Mesodermal cell (in vitro differentiated cells): ENCODE measurements at regions not wholly inside any gene's neighbourhood (a gene's known extent, or its start where the extent isn't known, plus 50 kb on each side); places are given as distances from the start of the nearest gene placed in this dataset.

Source experiments
- H3K27ac ChIP-seq: 2 replicates; pipeline ENCODE4 v1.7.0; 2013; ENCODE audit warnings: mild to moderate bottlenecking, low read depth, low read length, moderate library complexity; ENCODE audit not compliant: severe bottlenecking
- H3K36me3 ChIP-seq: 2 replicates; pipeline ENCODE4 v1.7.1; 2013; ENCODE audit warnings: mild to moderate bottlenecking, low read length, moderate library complexity; ENCODE audit not compliant: control insufficient read depth, insufficient read depth
- H3K4me1 ChIP-seq: one replicate; pipeline ENCODE4 v1.7.1; 2013; ENCODE audit warnings: mild to moderate bottlenecking, low read length; ENCODE audit not compliant: insufficient read depth, control insufficient read depth, poor library complexity, severe bottlenecking
- H3K4me3 ChIP-seq: 2 replicates; pipeline ENCODE4 v1.7.0; 2013; ENCODE audit warnings: low read length, control low read depth, mild to moderate bottlenecking; ENCODE audit not compliant: insufficient read depth, poor library complexity, severe bottlenecking; ENCODE audit errors: extremely low read depth
- H3K9me3 ChIP-seq: 2 replicates; pipeline ENCODE4 v1.7.1; 2013; ENCODE audit warnings: mild to moderate bottlenecking, low read length, moderate library complexity; ENCODE audit not compliant: control insufficient read depth
- WGBS, 2 experiments: methylation state at CpG; one replicate each; pipeline ENCODE4 v1.1.5; 2013; ENCODE audit warnings: missing lambda C conversion rate in 2 of 2; ENCODE audit not compliant: insufficient coverage in 2 of 2; 5-methylcytosine and 5-hydroxymethylcytosine counted together

DNA sequence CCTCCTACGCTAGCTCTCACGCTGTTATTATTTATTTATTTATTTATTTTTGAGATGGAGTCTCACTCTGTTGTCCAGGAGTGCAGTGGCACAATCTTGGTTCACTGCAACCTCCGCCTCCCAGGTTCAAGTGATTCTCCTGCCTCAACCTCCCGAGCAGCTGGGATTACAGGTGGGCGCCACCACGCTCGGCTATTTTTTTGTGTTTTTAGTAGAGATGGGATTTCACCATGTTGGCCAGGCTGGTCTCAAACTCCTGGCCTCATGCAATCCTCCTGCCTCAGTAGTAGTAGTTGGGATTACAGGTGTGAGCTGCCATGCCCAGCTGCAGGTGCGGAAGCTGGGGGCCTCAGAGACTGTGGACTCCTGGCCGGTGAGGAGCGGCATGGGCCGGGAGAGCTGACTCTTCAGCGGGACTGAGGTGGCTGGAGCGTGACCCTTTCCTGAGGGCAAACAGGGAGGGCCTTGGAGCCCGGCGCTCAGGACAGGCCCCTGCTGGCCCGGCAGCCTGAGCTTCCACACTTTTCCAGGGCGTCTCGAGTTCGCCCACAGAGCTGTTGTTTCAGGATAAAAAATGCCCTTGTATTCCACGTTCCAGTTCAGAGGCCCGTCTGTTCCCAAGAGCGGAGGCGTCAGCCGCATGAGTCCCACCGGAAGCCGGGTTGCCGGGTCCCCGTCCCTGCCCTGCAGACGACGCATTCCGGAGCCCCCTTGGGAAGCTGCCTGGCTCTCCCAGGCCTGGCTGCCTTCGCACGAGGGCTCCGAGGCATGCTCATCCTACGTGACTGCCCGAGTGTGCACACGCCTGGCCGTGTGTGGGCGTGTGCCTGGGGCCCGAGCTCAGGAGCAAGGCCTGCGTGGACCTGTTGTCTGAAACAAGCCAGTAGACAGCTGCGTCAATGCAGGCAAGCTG lies 126.2 kb downstream of the SIK1 start:
- 88 to 90% methylated on average over 38 of the region's 42 CpGs for WGBS, 2 experiments
- Histone ChIP-seq H3K36me3 (no peaks in the 10 kb centered on the region), H3K4me1 (peaks cover 5% of the 10 kb centered on the region), H3K4me3 (no peak overlapping the region), H3K27ac (no peak overlapping the region), H3K9me3 (no peaks in the 10 kb centered on the region)

- Histone ChIP-seq H3K9me3 (no peaks in the 10 kb centered on the region), H3K27ac (no peak overlapping the region), H3K4me3 (no peak overlapping the region), H3K4me1 (peaks cover 5% of the 10 kb centered on the region), H3K36me3 (no peaks in the 10 kb centered on the region)
- 92% methylated on average over 22 to 28 of the region's 34 CpGs for WGBS, 2 experiments
These were observed 127.3 kb downstream of the SIK1 start for GRCh38 chr21:43299441-43300277.

- no peaks in the 10 kb centered on the region for H3K36me3 ChIP-seq
- no peak overlapping the region for H3K27ac ChIP-seq
- H3K4me3 ChIP-seq = no peak overlapping the region
- H3K4me1 ChIP-seq = peaks cover under 1% of the 10 kb centered on the region
- no peaks in the 10 kb centered on the region for H3K9me3 ChIP-seq
- WGBS, 2 experiments = 95 to 96% methylated on average over 45 to 51 of the region's 55 CpGs
These were observed 128.1 kb downstream of the SIK1 start for GRCh38 chr21:43298546-43299440.

DNA sequence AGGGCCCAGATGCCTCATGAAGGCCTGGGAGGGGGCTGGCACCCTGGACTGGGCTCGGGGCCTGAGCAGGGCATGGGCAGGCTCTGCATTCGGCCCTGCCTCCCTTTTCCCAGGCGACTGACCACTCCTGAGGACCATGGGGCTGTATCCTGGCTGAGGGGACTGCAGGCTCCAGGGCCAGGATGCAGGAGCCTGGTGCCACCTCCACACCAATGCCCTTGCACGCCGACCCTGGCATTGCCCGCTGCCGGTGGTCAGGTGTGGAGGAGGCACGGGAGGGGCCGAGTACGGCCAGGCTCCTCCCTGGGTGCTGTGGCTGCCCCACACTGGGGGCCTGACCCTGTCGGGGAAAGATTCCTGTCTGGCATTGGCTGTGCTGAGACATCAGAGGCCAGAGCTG lies 128.9 kb downstream of the SIK1 start:
- WGBS, 2 experiments = 92 to 94% methylated on average over 11 of the region's 11 CpGs
- Histone ChIP-seq H3K4me3 (no peak overlapping the region), H3K27ac (no peak overlapping the region), H3K4me1 (no peaks in the 10 kb centered on the region), H3K36me3 (no peaks in the 10 kb centered on the region), H3K9me3 (no peaks in the 10 kb centered on the region)

- Histone ChIP-seq H3K9me3 (no peaks in the 10 kb centered on the region), H3K4me3 (no peak overlapping the region), H3K27ac (no peak overlapping the region), H3K36me3 (no peaks in the 10 kb centered on the region), H3K4me1 (no peaks in the 10 kb centered on the region)
- WGBS, 2 experiments = 93 to 94% methylated on average over 13 to 16 of the region's 18 CpGs
These were observed 128.7 kb downstream of the CRYAA start for GRCh38 chr21:43297391-43297981.

DNA sequence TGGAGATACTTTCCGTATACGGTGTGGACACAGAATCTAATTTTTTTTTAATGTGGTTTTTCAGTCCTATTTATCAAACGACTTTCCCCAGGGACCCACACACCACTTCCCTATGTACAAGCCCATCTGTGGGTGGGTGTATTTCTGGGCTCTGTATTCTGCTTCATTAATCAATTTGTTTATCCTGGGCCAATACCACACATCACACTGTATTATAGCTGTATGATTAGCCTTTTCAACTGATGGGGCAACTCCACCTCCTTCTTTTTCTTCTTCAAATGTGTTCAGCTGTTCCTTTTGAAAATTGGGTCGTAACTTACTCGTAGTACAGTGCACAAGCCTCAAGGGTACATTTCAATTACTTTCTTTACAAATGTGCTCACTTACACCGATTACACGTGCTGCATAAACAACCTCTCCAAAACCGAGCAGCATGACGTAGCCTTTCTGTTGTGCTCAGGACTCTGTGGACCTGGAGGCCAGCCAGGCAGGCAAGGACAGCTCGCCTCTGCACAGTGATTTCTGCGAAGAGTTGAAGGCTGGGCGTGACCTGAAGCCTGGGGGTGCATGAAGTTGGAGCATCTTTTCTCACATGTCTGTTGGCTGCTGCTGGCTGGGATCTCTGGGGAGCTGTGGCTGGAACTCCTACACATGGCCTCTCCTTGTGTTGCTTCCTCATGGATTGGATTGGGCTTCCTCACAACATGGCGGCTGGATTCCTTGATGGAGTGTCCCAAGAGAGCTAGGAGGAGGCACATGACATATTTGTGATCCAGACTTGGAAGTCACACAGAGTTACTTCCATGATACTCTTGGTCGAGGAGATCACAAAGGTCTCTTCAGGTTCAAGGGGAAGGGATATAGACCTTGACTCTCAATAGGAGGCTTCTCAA lies 126.5 kb downstream of the CRYAA start:
- WGBS, 2 experiments = 90 to 96% methylated on average over 10 to 11 of the region's 14 CpGs
- no peaks in the 10 kb centered on the region for H3K4me1 ChIP-seq

DNA sequence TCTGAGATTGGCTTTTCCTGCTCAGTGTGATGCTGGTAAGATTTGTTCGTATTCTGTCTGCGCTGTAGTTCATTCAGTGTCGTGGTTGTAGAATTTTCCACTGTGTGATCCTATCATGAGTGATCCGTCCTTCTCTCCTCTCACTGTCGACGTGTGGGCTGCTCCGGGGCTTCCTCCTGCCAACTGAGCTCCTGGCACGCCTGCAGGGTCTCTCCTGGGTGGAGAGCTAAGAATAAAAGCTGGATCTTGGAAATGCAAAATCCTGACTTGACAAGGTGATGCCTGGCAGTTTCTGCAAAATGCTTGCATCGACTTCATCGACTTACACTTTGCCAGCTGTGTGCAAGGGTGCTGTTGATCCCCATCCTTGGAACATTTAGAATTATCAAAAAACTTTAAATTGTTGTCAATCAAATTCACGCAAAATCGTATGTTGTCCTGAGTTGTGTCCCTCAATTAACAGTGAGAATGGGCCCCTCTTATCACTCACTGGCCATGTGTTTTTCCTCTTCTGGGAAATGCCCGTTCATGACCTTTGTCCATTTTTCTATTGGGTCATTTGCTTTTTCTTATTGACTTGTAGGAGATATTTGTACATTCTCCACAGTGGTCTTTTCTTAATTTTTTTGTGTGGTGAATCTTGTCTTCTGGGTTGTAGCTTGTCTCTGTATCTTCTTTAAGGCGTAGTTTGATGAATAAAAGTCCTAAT lies 125.5 kb downstream of the CRYAA start:
- no peaks in the 10 kb centered on the region for H3K4me1 ChIP-seq
- H3K27ac ChIP-seq = no peak overlapping the region
- H3K4me3 ChIP-seq = no peak overlapping the region
- WGBS, 2 experiments = 95 to 97% methylated on average over 9 of the region's 14 CpGs
- peaks cover 3% of the 10 kb centered on the region for H3K9me3 ChIP-seq
- no peaks in the 10 kb centered on the region for H3K36me3 ChIP-seq

More for the DNA sequence above, 126.5 kb downstream of the CRYAA start:
- Histone ChIP-seq H3K27ac (no peak overlapping the region), H3K9me3 (no peaks in the 10 kb centered on the region), H3K4me3 (no peak overlapping the region), H3K36me3 (no peaks in the 10 kb centered on the region)

- no peak overlapping the region for H3K4me3 ChIP-seq
- WGBS, 2 experiments = 67 to 80% methylated on average over 1 of the region's 2 CpGs
- H3K36me3 ChIP-seq = no peaks in the 10 kb centered on the region
- peaks cover 6% of the 10 kb centered on the region for H3K9me3 ChIP-seq
- no peak overlapping the region for H3K27ac ChIP-seq
- no peaks in the 10 kb centered on the region for H3K4me1 ChIP-seq
These were observed 124.0 kb downstream of the CRYAA start for GRCh38 chr21:43292866-43293142.
